ENCODE measurements at regions not wholly inside any gene's neighbourhood (a gene's known extent, or its start where the extent isn't known, plus 50 kb on each side); places are given as distances from the start of the nearest gene placed in this dataset.

GRCh38 chr20:57056651-57057050 is 209.8 kb downstream of the BMP7 start:
- ChIA-PET CTCF (no interaction called here), POLR2A (interaction anchor here (0.7 kb wide), 1 partner anchor 920 kb away, joined by 3 read pairs; no protein-coding TSS in a partner anchor)
- ATAC-seq (no peak), DNase-seq (ENCODE audit: low read depth, low spot score) (no peak)
- Histone ChIP-seq H3K4me1 (ENCODE audit: control insufficient read depth, insufficient read depth, low read length) (no peaks in the 10 kb centered on the region), H3K27me3 (ENCODE audit: control insufficient read depth, insufficient read depth, low read length) (peaks cover 3% of the 10 kb centered on the region; the same call in 1 of the 2 replicates), H3K4me3 (ENCODE audit: low read depth in 2 of 2, low read length in 2 of 2) (no peak overlapping the region), H3K9me3 (ENCODE audit: control insufficient read depth, insufficient read depth, low read depth, low read length) (no peaks in the 10 kb centered on the region), H3K36me3 (ENCODE audit: control insufficient read depth, insufficient read depth, low read length) (no peaks in the 10 kb centered on the region), H3K27ac (ENCODE audit: low read length) (no peak overlapping the region)
- in situ Hi-C loops (cut with HindIII; ENCODE audit: low pct_unique_long_range_greater_than_20kb, low sequenced_read_pairs), result no loop called here
- intact Hi-C loops (cut with micrococcal nuclease; ENCODE audit: unreplicated experiment), result no loop called here
- BruUV-seq (replicated peaks), result no TSS peak
- no peak for TF ChIP-seq TCF7L2 (IDR thresholded peaks at IDR 0.05; ENCODE audit: low read depth, low read length)
- no peak for TF ChIP-seq CTCF (IDR thresholded peaks at IDR 0.05)
- no peak for TF ChIP-seq REST (IDR thresholded peaks at IDR 0.05; ENCODE audit: insufficient read depth in 1 of 2, low read depth in 2 of 2, low read length in 1 of 2)
- TF ChIP-seq POLR2AphosphoS5 (IDR thresholded peaks at IDR 0.05; ENCODE audit: low read depth, low read length), result no peak
- no peak for TF ChIP-seq SIN3A (IDR thresholded peaks at IDR 0.05; ENCODE audit: borderline replicate concordance, insufficient read depth, low read depth, low read length)

- ATAC-seq, result no peak
- BruUV-seq (replicated peaks), result no TSS peak
- peaks cover 7% of the 10 kb centered on the region; the same call in 1 of the 2 replicates for H3K27me3 ChIP-seq (ENCODE audit: control insufficient read depth, insufficient read depth, low read length)
- intact Hi-C loops (cut with micrococcal nuclease; ENCODE audit: unreplicated experiment) (no loop called here), in situ Hi-C loops (cut with HindIII; ENCODE audit: low pct_unique_long_range_greater_than_20kb, low sequenced_read_pairs) (no loop called here)
- DNase-seq (ENCODE audit: low read depth, low spot score), result no peak
- TF ChIP-seq CTCF (IDR thresholded peaks at IDR 0.05), result no peak
- TF ChIP-seq REST (IDR thresholded peaks at IDR 0.05; ENCODE audit: insufficient read depth in 1 of 2, low read depth in 2 of 2, low read length in 1 of 2), result no peak
- no peak for TF ChIP-seq TCF7L2 (IDR thresholded peaks at IDR 0.05; ENCODE audit: low read depth, low read length)
- no peak for TF ChIP-seq POLR2AphosphoS5 (IDR thresholded peaks at IDR 0.05; ENCODE audit: low read depth, low read length)
- no peak for TF ChIP-seq SIN3A (IDR thresholded peaks at IDR 0.05; ENCODE audit: borderline replicate concordance, insufficient read depth, low read depth, low read length)
- ChIA-PET POLR2A (no interaction called here), CTCF (no interaction called here)
- H3K27ac ChIP-seq (ENCODE audit: low read length), result no peak overlapping the region
- H3K9me3 ChIP-seq (ENCODE audit: control insufficient read depth, insufficient read depth, low read depth, low read length), result no peaks in the 10 kb centered on the region
- H3K4me1 ChIP-seq (ENCODE audit: control insufficient read depth, insufficient read depth, low read length), result no peaks in the 10 kb centered on the region
- H3K4me3 ChIP-seq (ENCODE audit: low read depth in 2 of 2, low read length in 2 of 2), result no peak overlapping the region
- H3K36me3 ChIP-seq (ENCODE audit: control insufficient read depth, insufficient read depth, low read length), result no peaks in the 10 kb centered on the region
These were observed 207.3 kb downstream of the BMP7 start for GRCh38 chr20:57059055-57059596.
